ENCODE measurements at regions not wholly inside any gene's neighbourhood (a gene's known extent, or its start where the extent isn't known, plus 50 kb on each side); places are given as distances from the start of the nearest gene placed in this dataset.
A peak's percentile ranks its signal among the peaks of the same experiment; 100 is the strongest.

- TF ChIP-seq PRDM2 (tag by site-specific recombination; IDR thresholded peaks at IDR 0.05; ENCODE audit: borderline replicate concordance) (no peak), ZNF404 (tag by site-specific recombination; IDR thresholded peaks at IDR 0.05) (no peak), HIC1 (tag by site-specific recombination; IDR thresholded peaks at IDR 0.05) (no peak), ZSCAN18 (tag by site-specific recombination; IDR thresholded peaks at IDR 0.05) (no peak), FEZF1 (tag by site-specific recombination; IDR thresholded peaks at IDR 0.05) (peak; percentile 68), ZNF211 (tag by site-specific recombination; IDR thresholded peaks at IDR 0.05; ENCODE audit: low read depth) (no peak), BCL6B (tag by site-specific recombination; IDR thresholded peaks at IDR 0.05) (no peak), ZNF121 (tag by site-specific recombination; IDR thresholded peaks at IDR 0.05) (no peak), HOXD13 (CRISPR knock-in tag; IDR thresholded peaks at IDR 0.05; ENCODE audit: borderline replicate concordance) (no peak), SP3 (tag by site-specific recombination; IDR thresholded peaks at IDR 0.05) (no peak), ZBTB49 (tag by site-specific recombination; IDR thresholded peaks at IDR 0.05; ENCODE audit: low read depth) (no peak), BCL11B (tag by site-specific recombination; IDR thresholded peaks at IDR 0.05; ENCODE audit: low read depth) (no peak), MYNN (tag by site-specific recombination; IDR thresholded peaks at IDR 0.05; ENCODE audit: borderline replicate concordance) (no peak), ZNF510 (tag by site-specific recombination; IDR thresholded peaks at IDR 0.05; ENCODE audit: insufficient replicate concordance) (no peak), ZNF223 (tag by site-specific recombination; IDR thresholded peaks at IDR 0.05) (no peak), ZFHX2 (tag by site-specific recombination; conservative IDR thresholded peaks at IDR 0.05) (0 out of 2 replicates have a peak, but pooled peaks have one; percentile 6), GFI1B (tag by site-specific recombination; IDR thresholded peaks at IDR 0.05) (no peak), ZNF341 (tag by site-specific recombination; IDR thresholded peaks at IDR 0.05; ENCODE audit: low read depth) (0 out of 2 replicates have a peak, but pooled peaks have one; percentile 23), RBAK (tag by site-specific recombination; IDR thresholded peaks at IDR 0.05) (no peak), ZNF221 (tag by site-specific recombination; IDR thresholded peaks at IDR 0.05; ENCODE audit: borderline replicate concordance) (no peak), ZNF302 (tag by site-specific recombination; IDR thresholded peaks at IDR 0.05; ENCODE audit: low read depth) (no peak), IKZF3 (tag by site-specific recombination; IDR thresholded peaks at IDR 0.05) (no peak), ZNF747 (tag by site-specific recombination; IDR thresholded peaks at IDR 0.05) (no peak), ZNF548 (tag by site-specific recombination; IDR thresholded peaks at IDR 0.05) (no peak), OSR2 (tag by site-specific recombination; IDR thresholded peaks at IDR 0.05) (peak; percentile 20; the same call in 1 of the 2 replicates), ZNF2 (tag by site-specific recombination; IDR thresholded peaks at IDR 0.05) (no peak)
These were observed 52.4 kb upstream of the USP1 start (continued) for GRCh38 chr1:62384276-62385005.
